ENCODE measurements at regions not wholly inside any gene's neighbourhood (a gene's known extent, or its start where the extent isn't known, plus 50 kb on each side); places are given as distances from the start of the nearest gene placed in this dataset.

DNA sequence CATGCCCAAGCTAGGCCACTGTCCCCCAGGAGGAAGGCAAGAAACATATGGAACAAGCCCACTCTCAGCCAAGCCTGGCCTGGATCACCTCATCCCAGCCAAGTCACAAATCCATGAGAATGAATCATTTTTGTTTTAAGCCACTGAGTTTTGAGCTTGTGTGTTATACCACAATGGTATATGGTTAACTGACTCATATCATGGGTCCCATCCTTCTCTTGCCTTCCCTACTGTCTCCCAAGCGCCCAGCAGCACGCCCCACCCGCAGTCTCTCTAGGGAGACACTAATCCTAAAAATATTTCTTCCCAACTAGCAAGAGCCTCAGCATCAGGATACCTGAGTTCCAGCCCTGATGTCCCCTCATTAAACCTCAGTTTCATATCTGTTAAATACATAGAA is 248.1 kb downstream of the CDK5RAP2 start:
- Histone ChIP-seq H3K4me1 (no peaks in the 10 kb centered on the region), H3K36me3 (no peaks in the 10 kb centered on the region), H3K27ac (no peak overlapping the region), H3K4me3 (no peak overlapping the region), H3K9me3 (no peaks in the 10 kb centered on the region), H3K27me3 (no peaks in the 10 kb centered on the region)
- TF ChIP-seq, protein P1, sequence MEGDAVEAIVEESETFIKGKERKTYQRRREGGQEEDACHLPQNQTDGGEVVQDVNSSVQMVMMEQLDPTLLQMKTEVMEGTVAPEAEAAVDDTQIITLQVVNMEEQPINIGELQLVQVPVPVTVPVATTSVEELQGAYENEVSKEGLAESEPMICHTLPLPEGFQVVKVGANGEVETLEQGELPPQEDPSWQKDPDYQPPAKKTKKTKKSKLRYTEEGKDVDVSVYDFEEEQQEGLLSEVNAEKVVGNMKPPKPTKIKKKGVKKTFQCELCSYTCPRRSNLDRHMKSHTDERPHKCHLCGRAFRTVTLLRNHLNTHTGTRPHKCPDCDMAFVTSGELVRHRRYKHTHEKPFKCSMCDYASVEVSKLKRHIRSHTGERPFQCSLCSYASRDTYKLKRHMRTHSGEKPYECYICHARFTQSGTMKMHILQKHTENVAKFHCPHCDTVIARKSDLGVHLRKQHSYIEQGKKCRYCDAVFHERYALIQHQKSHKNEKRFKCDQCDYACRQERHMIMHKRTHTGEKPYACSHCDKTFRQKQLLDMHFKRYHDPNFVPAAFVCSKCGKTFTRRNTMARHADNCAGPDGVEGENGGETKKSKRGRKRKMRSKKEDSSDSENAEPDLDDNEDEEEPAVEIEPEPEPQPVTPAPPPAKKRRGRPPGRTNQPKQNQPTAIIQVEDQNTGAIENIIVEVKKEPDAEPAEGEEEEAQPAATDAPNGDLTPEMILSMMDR (IDR thresholded peaks at IDR 0.05): no peak
- TF ChIP-seq POLR2A (IDR thresholded peaks at IDR 0.05) (no peak), EP300 (IDR thresholded peaks at IDR 0.05; ENCODE audit: low read depth) (no peak), POLR2AphosphoS5 (IDR thresholded peaks at IDR 0.05) (no peak)
- in situ Hi-C loops (cut with MboI; ENCODE audit: low pct_ligation_motif_present in 1 of 4, low pct_unique_long_range_greater_than_20kb in 1 of 4, low sequenced_read_pairs in 3 of 4): no loop called here
- intact Hi-C loops (cut with DNase I; ENCODE audit: low total_unique reads): no loop called here
- no peak for DNase-seq
- WGBS, 2 donors (ENCODE audit: low coverage in 1 of 2): 85% methylated on average over 3 of the region's 3 CpGs; no CpG with 5 or more reads in 1 of the 2 donors

DNA sequence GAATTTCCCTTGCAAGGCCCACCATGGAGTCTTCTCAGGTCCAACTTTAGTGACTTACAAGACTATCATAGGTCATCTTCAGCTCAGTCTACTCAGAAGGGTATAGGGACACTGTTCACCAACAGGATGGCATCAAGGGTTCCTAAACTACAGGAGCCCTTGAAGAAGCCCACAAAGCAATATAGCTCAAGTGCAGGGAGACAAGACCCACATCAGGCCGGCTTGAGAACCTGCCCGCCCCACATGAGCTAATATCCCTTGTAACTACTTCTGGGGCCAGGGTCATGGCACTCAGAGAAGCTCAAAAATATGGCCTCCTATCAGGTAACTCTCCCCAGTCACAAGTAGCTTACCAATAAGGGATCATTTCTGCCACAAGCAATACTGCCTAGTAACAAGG is 249.9 kb downstream of the CDK5RAP2 start:
- Histone ChIP-seq H3K36me3 (no peaks in the 10 kb centered on the region), H3K9me3 (no peaks in the 10 kb centered on the region), H3K4me3 (no peak overlapping the region), H3K27me3 (no peaks in the 10 kb centered on the region), H3K27ac (no peak overlapping the region), H3K4me1 (no peaks in the 10 kb centered on the region)
- in situ Hi-C loops (cut with MboI; ENCODE audit: low pct_ligation_motif_present in 1 of 4, low pct_unique_long_range_greater_than_20kb in 1 of 4, low sequenced_read_pairs in 3 of 4) (no loop called here), intact Hi-C loops (cut with DNase I; ENCODE audit: low total_unique reads) (no loop called here)
- TF ChIP-seq POLR2AphosphoS5 (IDR thresholded peaks at IDR 0.05) (no peak), POLR2A (IDR thresholded peaks at IDR 0.05) (no peak), EP300 (IDR thresholded peaks at IDR 0.05; ENCODE audit: low read depth) (no peak)
- TF ChIP-seq, protein P1 (IDR thresholded peaks at IDR 0.05): no peak
- WGBS, 2 donors (ENCODE audit: low coverage in 1 of 2): 100% methylated on average over 2 of the region's 2 CpGs; no CpG with 5 or more reads in 1 of the 2 donors
- no peak for DNase-seq

DNA sequence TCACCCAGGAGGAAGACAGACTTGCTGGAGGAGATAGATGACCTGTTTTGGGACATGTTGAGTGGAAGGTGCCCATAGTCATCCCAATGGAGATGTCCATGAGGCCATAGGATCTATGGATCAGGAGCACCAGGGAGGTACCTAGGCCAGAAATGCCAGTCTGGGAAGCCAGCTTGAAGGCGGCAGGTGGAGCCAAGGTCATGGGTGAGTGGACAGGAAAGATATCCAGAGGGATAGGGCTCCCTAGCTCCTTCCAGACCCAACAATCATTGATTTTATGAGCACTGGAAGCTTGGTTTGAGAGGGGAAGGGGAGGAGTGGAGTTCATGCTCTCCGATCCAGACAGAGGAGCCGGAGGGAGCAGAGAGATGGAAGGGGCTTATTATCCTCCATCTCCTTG is 252.6 kb downstream of the CDK5RAP2 start:
- intact Hi-C loops (cut with DNase I; ENCODE audit: low total_unique reads): no loop called here
- Histone ChIP-seq H3K27me3 (no peaks in the 10 kb centered on the region), H3K9me3 (no peaks in the 10 kb centered on the region), H3K4me3 (no peak overlapping the region), H3K4me1 (no peaks in the 10 kb centered on the region), H3K36me3 (no peaks in the 10 kb centered on the region), H3K27ac (no peak overlapping the region)
- in situ Hi-C loops (cut with MboI; ENCODE audit: low pct_ligation_motif_present in 1 of 4, low pct_unique_long_range_greater_than_20kb in 1 of 4, low sequenced_read_pairs in 3 of 4): no loop called here
- TF ChIP-seq, protein P1 (IDR thresholded peaks at IDR 0.05): no peak
- TF ChIP-seq POLR2AphosphoS5 (IDR thresholded peaks at IDR 0.05) (no peak), POLR2A (IDR thresholded peaks at IDR 0.05) (no peak), EP300 (IDR thresholded peaks at IDR 0.05; ENCODE audit: low read depth) (no peak)
- DNase-seq: no peak
- 86 to 90% methylated on average over 1 to 3 of the region's 3 CpGs for WGBS, 2 donors (ENCODE audit: low coverage in 1 of 2)

DNA sequence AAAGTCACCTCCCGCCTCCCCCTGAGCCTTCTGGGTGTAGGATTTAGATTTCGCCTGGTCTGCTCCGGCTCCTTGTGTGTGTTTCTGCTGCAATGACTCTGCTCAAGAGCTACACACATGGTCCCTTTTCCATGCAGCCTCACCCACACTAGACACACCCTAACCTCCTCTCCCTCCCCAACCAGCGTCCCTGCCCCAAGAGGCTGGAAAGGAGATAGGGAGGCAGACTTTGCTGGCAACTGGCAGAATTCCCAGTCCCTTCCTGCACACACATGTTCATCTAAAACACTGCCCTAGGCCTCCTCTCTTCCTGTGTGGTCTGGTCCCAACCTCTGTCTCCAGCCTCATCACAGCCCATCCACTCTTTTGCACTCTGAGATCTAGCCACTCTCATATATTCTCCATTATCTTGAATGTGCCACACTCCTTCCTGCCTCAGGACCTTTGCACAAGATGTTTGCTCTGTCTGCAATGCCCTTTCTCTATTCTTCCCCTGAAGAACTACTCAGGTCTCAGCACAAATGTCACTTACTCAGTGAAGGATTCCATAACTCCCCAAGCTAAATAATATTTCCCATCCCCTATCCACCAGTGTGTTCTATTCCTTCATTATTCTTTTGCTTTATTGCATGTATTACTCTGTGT is 253.8 kb downstream of the CDK5RAP2 start:
- H3K4me1 ChIP-seq: no peaks in the 10 kb centered on the region
- H3K27me3 ChIP-seq: no peaks in the 10 kb centered on the region
- no peak for DNase-seq
- TF ChIP-seq POLR2AphosphoS5 (IDR thresholded peaks at IDR 0.05) (no peak), EP300 (IDR thresholded peaks at IDR 0.05; ENCODE audit: low read depth) (no peak), POLR2A (IDR thresholded peaks at IDR 0.05) (no peak)
- TF ChIP-seq, protein P1 (IDR thresholded peaks at IDR 0.05): no peak
- 71% methylated on average over 4 of the region's 4 CpGs; no CpG with 5 or more reads in 1 of the 2 donors for WGBS, 2 donors (ENCODE audit: low coverage in 1 of 2)
- H3K27ac ChIP-seq: no peak overlapping the region
- intact Hi-C loops (cut with DNase I; ENCODE audit: low total_unique reads) (no loop called here), in situ Hi-C loops (cut with MboI; ENCODE audit: low pct_ligation_motif_present in 1 of 4, low pct_unique_long_range_greater_than_20kb in 1 of 4, low sequenced_read_pairs in 3 of 4) (no loop called here)
- no peaks in the 10 kb centered on the region for H3K36me3 ChIP-seq
- H3K9me3 ChIP-seq: no peaks in the 10 kb centered on the region
- no peak overlapping the region for H3K4me3 ChIP-seq
